ENCODE measurements at regions not wholly inside any gene's neighbourhood (a gene's known extent, or its start where the extent isn't known, plus 50 kb on each side); places are given as distances from the start of the nearest gene placed in this dataset.

DNA sequence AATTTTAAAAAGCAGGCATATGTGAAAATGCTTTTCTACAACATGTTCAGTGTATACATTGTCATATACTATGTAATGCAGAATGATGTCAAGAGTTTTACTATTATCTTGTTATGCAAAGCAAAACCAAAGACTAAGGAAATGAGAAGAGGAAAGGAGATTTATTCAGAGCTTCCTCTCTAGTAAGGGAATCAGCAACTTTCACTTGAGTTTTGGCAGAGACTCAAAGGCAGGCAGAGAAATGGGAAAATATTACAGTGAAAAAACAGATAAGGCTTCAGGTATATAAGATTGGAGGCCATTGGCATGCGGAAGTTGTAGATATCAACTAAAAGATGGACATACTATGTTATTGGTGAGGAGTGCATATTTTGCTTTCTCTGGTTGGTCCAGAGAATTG is 512.0 kb upstream of the PCDH20 start:
- Histone ChIP-seq H3K4me3 (ENCODE audit: low read length, poor library complexity, severe bottlenecking) (peak overlapping the region; percentile 49), H2AFZ (ENCODE audit: low read length) (no peak overlapping the region), H3K9me3 (ENCODE audit: insufficient read depth, low read depth, low read length) (no peaks in the 10 kb centered on the region), H4K20me1 (ENCODE audit: insufficient read depth, low read length, poor library complexity, severe bottlenecking) (no peaks in the 10 kb centered on the region), H3K9ac (ENCODE audit: low read depth, low read length, poor library complexity, severe bottlenecking) (peak overlapping the region; percentile 50), H3K36me3 (ENCODE audit: insufficient read depth, low read length) (no peaks in the 10 kb centered on the region), H3K27me3 (ENCODE audit: insufficient read depth, low read length, poor library complexity, severe bottlenecking) (no peaks in the 10 kb centered on the region), H3F3A (ENCODE audit: low read depth) (no peaks in the 10 kb centered on the region), H3K4me1 (ENCODE audit: insufficient read depth, low read length, poor library complexity, severe bottlenecking) (peaks cover 40% of the 10 kb centered on the region), H3K4me2 (ENCODE audit: low read depth, low read length, poor library complexity, severe bottlenecking) (peak overlapping the region; percentile 65), H3K9me2 (replicated peaks; ENCODE audit: low read depth, low read length) (no peaks in the 10 kb centered on the region), H3K79me2 (ENCODE audit: insufficient read depth, low read length) (no peaks in the 10 kb centered on the region)
- no peak for TF ChIP-seq EZH2phosphoT487 (IDR thresholded peaks at IDR 0.05; ENCODE audit: borderline replicate concordance)
- TF ChIP-seq, protein P1, sequence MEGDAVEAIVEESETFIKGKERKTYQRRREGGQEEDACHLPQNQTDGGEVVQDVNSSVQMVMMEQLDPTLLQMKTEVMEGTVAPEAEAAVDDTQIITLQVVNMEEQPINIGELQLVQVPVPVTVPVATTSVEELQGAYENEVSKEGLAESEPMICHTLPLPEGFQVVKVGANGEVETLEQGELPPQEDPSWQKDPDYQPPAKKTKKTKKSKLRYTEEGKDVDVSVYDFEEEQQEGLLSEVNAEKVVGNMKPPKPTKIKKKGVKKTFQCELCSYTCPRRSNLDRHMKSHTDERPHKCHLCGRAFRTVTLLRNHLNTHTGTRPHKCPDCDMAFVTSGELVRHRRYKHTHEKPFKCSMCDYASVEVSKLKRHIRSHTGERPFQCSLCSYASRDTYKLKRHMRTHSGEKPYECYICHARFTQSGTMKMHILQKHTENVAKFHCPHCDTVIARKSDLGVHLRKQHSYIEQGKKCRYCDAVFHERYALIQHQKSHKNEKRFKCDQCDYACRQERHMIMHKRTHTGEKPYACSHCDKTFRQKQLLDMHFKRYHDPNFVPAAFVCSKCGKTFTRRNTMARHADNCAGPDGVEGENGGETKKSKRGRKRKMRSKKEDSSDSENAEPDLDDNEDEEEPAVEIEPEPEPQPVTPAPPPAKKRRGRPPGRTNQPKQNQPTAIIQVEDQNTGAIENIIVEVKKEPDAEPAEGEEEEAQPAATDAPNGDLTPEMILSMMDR (conservative IDR thresholded peaks at IDR 0.05; ENCODE audit: low read length) = no peak

DNA sequence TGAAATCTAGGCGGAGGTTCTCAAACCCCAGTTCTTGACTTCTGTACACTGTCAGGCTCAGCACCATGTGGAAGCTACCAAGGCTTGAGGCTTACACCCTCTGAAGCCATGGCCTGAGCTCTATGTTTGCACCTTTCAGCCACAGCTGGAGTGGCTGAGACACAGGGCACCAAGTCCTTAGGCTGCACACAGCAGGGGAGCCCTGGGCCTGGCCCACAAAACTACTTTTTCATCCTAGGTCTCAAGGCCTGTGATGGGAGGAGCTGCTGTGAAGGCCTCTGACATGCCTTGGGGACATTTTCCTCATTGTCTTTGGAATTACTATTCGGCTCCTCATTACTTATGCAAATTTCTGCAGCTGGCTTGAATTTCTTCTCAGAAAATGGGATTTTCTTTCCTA is 503.2 kb upstream of the PCDH20 start:
- H4K20me1 ChIP-seq (ENCODE audit: insufficient read depth, low read length, poor library complexity, severe bottlenecking) = no peaks in the 10 kb centered on the region
- TF ChIP-seq, protein P1 (conservative IDR thresholded peaks at IDR 0.05; ENCODE audit: low read length) = no peak
- no peak for TF ChIP-seq EZH2phosphoT487 (IDR thresholded peaks at IDR 0.05; ENCODE audit: borderline replicate concordance)

DNA sequence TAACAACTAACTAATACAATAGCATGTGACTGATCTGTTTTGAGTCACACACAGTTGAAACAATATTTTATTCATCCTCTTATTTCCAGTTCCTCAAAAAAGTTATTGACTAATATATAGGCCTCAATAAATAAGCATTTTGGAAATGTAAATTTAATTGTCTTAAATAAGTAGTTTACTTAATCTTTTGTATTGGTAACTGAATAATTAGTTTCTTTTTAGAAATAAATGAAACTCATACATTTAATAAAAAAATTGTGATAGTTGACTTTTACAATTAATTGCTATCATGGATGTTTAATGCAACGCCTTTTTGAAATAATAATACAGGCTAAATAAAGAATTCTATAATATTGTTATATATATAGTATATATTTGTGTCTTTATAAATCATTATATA is 500.8 kb upstream of the PCDH20 start:
- Histone ChIP-seq H3K27me3 (ENCODE audit: insufficient read depth, low read length, poor library complexity, severe bottlenecking) (no peaks in the 10 kb centered on the region), H3K4me2 (ENCODE audit: low read depth, low read length, poor library complexity, severe bottlenecking) (no peak overlapping the region), H3K4me3 (ENCODE audit: low read length, poor library complexity, severe bottlenecking) (no peak overlapping the region), H4K20me1 (ENCODE audit: insufficient read depth, low read length, poor library complexity, severe bottlenecking) (no peaks in the 10 kb centered on the region), H3K9me3 (ENCODE audit: insufficient read depth, low read depth, low read length) (no peaks in the 10 kb centered on the region), H3K9me2 (replicated peaks; ENCODE audit: low read depth, low read length) (no peaks in the 10 kb centered on the region), H3K9ac (ENCODE audit: low read depth, low read length, poor library complexity, severe bottlenecking) (no peak overlapping the region), H3F3A (ENCODE audit: low read depth) (no peaks in the 10 kb centered on the region), H3K79me2 (ENCODE audit: insufficient read depth, low read length) (no peaks in the 10 kb centered on the region), H2AFZ (ENCODE audit: low read length) (no peak overlapping the region), H3K36me3 (ENCODE audit: insufficient read depth, low read length) (no peaks in the 10 kb centered on the region), H3K4me1 (ENCODE audit: insufficient read depth, low read length, poor library complexity, severe bottlenecking) (no peaks in the 10 kb centered on the region)
- no peak for TF ChIP-seq EZH2phosphoT487 (IDR thresholded peaks at IDR 0.05; ENCODE audit: borderline replicate concordance)
- TF ChIP-seq, protein P1 (conservative IDR thresholded peaks at IDR 0.05; ENCODE audit: low read length) = no peak

More for the DNA sequence above, 503.2 kb upstream of the PCDH20 start:
- no peaks in the 10 kb centered on the region for H3K79me2 ChIP-seq (ENCODE audit: insufficient read depth, low read length)
- no peaks in the 10 kb centered on the region for H3K4me1 ChIP-seq (ENCODE audit: insufficient read depth, low read length, poor library complexity, severe bottlenecking)
- H3K4me2 ChIP-seq (ENCODE audit: low read depth, low read length, poor library complexity, severe bottlenecking) = no peak overlapping the region
- H3K9me3 ChIP-seq (ENCODE audit: insufficient read depth, low read depth, low read length) = no peaks in the 10 kb centered on the region
- no peak overlapping the region for H3K4me3 ChIP-seq (ENCODE audit: low read length, poor library complexity, severe bottlenecking)
- H3K9me2 ChIP-seq (replicated peaks; ENCODE audit: low read depth, low read length) = no peaks in the 10 kb centered on the region
- H3F3A ChIP-seq (ENCODE audit: low read depth) = no peaks in the 10 kb centered on the region
- H3K27me3 ChIP-seq (ENCODE audit: insufficient read depth, low read length, poor library complexity, severe bottlenecking) = no peaks in the 10 kb centered on the region
- H3K9ac ChIP-seq (ENCODE audit: low read depth, low read length, poor library complexity, severe bottlenecking) = no peak overlapping the region
- no peak overlapping the region for H2AFZ ChIP-seq (ENCODE audit: low read length)
- H3K36me3 ChIP-seq (ENCODE audit: insufficient read depth, low read length) = no peaks in the 10 kb centered on the region

Data from Loucy (cell line).